GM18508 (cell line): ENCODE measurements at regions not wholly inside any gene's neighbourhood (a gene's known extent, or its start where the extent isn't known, plus 50 kb on each side); places are given as distances from the start of the nearest gene placed in this dataset.

ENCODE experiments used
- ATAC-seq: cut with Tn5 transposase; IDR thresholded peaks from one replicate; pipeline ENCODE4 v1.9.1; 2021; ENCODE audit warnings: moderate number of reproducible peaks; ENCODE audit not compliant: insufficient read depth, unreplicated experiment

- ATAC-seq: no peak
These were observed 52.3 kb downstream of the HDGFL1 start for GRCh38 chr6:22621701-22622100.

GRCh38 chr6:22622351-22622750, 53.0 kb downstream of the HDGFL1 start:
- ATAC-seq: no peak

GRCh38 chr6:22622813-22623212, 53.4 kb downstream of the HDGFL1 start:
- no peak for ATAC-seq

- no peak for ATAC-seq
These were observed 58.3 kb downstream of the HDGFL1 start for GRCh38 chr6:22627644-22628043.

GRCh38 chr6:22631091-22631490, 61.7 kb downstream of the HDGFL1 start:
- ATAC-seq: no peak

- ATAC-seq: no peak
These were observed 63.3 kb downstream of the HDGFL1 start for GRCh38 chr6:22632581-22633145.

- ATAC-seq: no peak
These were observed 67.1 kb downstream of the HDGFL1 start for GRCh38 chr6:22636452-22636851.

- no peak for ATAC-seq
These were observed 68.4 kb downstream of the HDGFL1 start for GRCh38 chr6:22637782-22638181.

GRCh38 chr6:22638320-22638719, 69.0 kb downstream of the HDGFL1 start:
- ATAC-seq: no peak

- no peak for ATAC-seq
These were observed 72.9 kb downstream of the HDGFL1 start for GRCh38 chr6:22642254-22642653.

GRCh38 chr6:22643780-22644179, 74.4 kb downstream of the HDGFL1 start:
- no peak for ATAC-seq

GRCh38 chr6:22647719-22648118, 78.4 kb downstream of the HDGFL1 start:
- no peak for ATAC-seq

GRCh38 chr6:22651731-22652130, 82.4 kb downstream of the HDGFL1 start:
- no peak for ATAC-seq

- no peak for ATAC-seq
These were observed 84.7 kb downstream of the HDGFL1 start for GRCh38 chr6:22653980-22654610.

- peak; percentile 77 for ATAC-seq
These were observed 87.5 kb downstream of the HDGFL1 start for GRCh38 chr6:22656706-22657351.

GRCh38 chr6:22657352-22657980, 88.1 kb downstream of the HDGFL1 start:
- ATAC-seq: peak; percentile 29

- ATAC-seq: no peak
These were observed 88.8 kb downstream of the HDGFL1 start for GRCh38 chr6:22658183-22658582.

GRCh38 chr6:22658934-22659333, 89.6 kb downstream of the HDGFL1 start:
- ATAC-seq: no peak

- ATAC-seq: no peak
These were observed 95.6 kb downstream of the HDGFL1 start for GRCh38 chr6:22664968-22665367.

GRCh38 chr6:22666021-22666420, 96.7 kb downstream of the HDGFL1 start:
- ATAC-seq: no peak

- no peak for ATAC-seq
These were observed 97.2 kb downstream of the HDGFL1 start for GRCh38 chr6:22666586-22666985.
